ENCODE measurements at regions not wholly inside any gene's neighbourhood (a gene's known extent, or its start where the extent isn't known, plus 50 kb on each side); places are given as distances from the start of the nearest gene placed in this dataset.

GRCh38 chr4:19971829-19972228 is 279.9 kb upstream of the SLIT2 start:
- peak; percentile 3 for DNase-seq
- H3K4me3 Mint-ChIP-seq: no peak overlapping the region
- H3K36me3 Mint-ChIP-seq (ENCODE audit: low read depth): peaks cover 15% of the 10 kb centered on the region
- peaks cover 10% of the 10 kb centered on the region for H3K9me3 Mint-ChIP-seq
- peaks cover 11% of the 10 kb centered on the region for H3K4me1 Mint-ChIP-seq (ENCODE audit: low read depth)
- no peak overlapping the region for H3K27ac Mint-ChIP-seq
- H3K27me3 Mint-ChIP-seq (ENCODE audit: insufficient read depth): no peaks in the 10 kb centered on the region
- no peak for TF ChIP-seq CTCF (IDR thresholded peaks at IDR 0.05)

GRCh38 chr4:19969492-19969891 is 282.2 kb upstream of the SLIT2 start:
- Mint-ChIP-seq H3K27me3 (ENCODE audit: insufficient read depth) (no peaks in the 10 kb centered on the region), H3K4me3 (no peak overlapping the region), H3K4me1 (ENCODE audit: low read depth) (peaks cover 9% of the 10 kb centered on the region), H3K36me3 (ENCODE audit: low read depth) (peaks cover 19% of the 10 kb centered on the region), H3K27ac (no peak overlapping the region), H3K9me3 (peaks cover 8% of the 10 kb centered on the region)
- TF ChIP-seq CTCF (IDR thresholded peaks at IDR 0.05): peak; percentile 62; the same call in 1 of the 2 replicates
- DNase-seq: no peak

GRCh38 chr4:19961091-19961490 is 290.6 kb upstream of the SLIT2 start:
- peak overlapping the region; percentile 52 for H3K4me3 Mint-ChIP-seq
- H3K27me3 Mint-ChIP-seq (ENCODE audit: insufficient read depth): no peaks in the 10 kb centered on the region
- H3K4me1 Mint-ChIP-seq (ENCODE audit: low read depth): peaks cover 35% of the 10 kb centered on the region
- no peak for TF ChIP-seq CTCF (IDR thresholded peaks at IDR 0.05)
- DNase-seq: peak; percentile 81
- peaks cover 4% of the 10 kb centered on the region; the same call in 1 of the 2 replicates for H3K36me3 Mint-ChIP-seq (ENCODE audit: low read depth)
- H3K27ac Mint-ChIP-seq: peak overlapping the region; percentile 86
- peaks cover 8% of the 10 kb centered on the region for H3K9me3 Mint-ChIP-seq

GRCh38 chr4:19958848-19959247 is 292.9 kb upstream of the SLIT2 start:
- Mint-ChIP-seq H3K4me3 (no peak overlapping the region), H3K4me1 (ENCODE audit: low read depth) (peaks cover 35% of the 10 kb centered on the region), H3K36me3 (ENCODE audit: low read depth) (no peaks in the 10 kb centered on the region), H3K9me3 (no peaks in the 10 kb centered on the region), H3K27me3 (ENCODE audit: insufficient read depth) (no peaks in the 10 kb centered on the region), H3K27ac (no peak overlapping the region)
- DNase-seq: no peak
- TF ChIP-seq CTCF (IDR thresholded peaks at IDR 0.05): no peak

GRCh38 chr4:19947349-19947748 is 304.4 kb upstream of the SLIT2 start:
- Mint-ChIP-seq H3K27ac (peak overlapping the region; percentile 95), H3K36me3 (ENCODE audit: low read depth) (no peaks in the 10 kb centered on the region), H3K9me3 (no peaks in the 10 kb centered on the region), H3K4me3 (peak overlapping the region; percentile 66), H3K27me3 (ENCODE audit: insufficient read depth) (peaks cover 4% of the 10 kb centered on the region; the same call in 1 of the 2 replicates), H3K4me1 (ENCODE audit: low read depth) (peaks cover 42% of the 10 kb centered on the region)
- no peak for TF ChIP-seq CTCF (IDR thresholded peaks at IDR 0.05)
- DNase-seq: peak; percentile 78

- Mint-ChIP-seq H3K4me1 (ENCODE audit: low read depth) (peaks cover 42% of the 10 kb centered on the region), H3K4me3 (peak overlapping the region; percentile 82), H3K9me3 (no peaks in the 10 kb centered on the region), H3K27me3 (ENCODE audit: insufficient read depth) (peaks cover 4% of the 10 kb centered on the region; the same call in 1 of the 2 replicates), H3K36me3 (ENCODE audit: low read depth) (no peaks in the 10 kb centered on the region), H3K27ac (peak overlapping the region; percentile 95)
- DNase-seq: peak; percentile 98
- TF ChIP-seq CTCF (IDR thresholded peaks at IDR 0.05): no peak
These were observed 305.7 kb upstream of the SLIT2 start for GRCh38 chr4:19945979-19946380.
